Retinal pigment epithelial cell (primary cell): ENCODE measurements at regions not wholly inside any gene's neighbourhood (a gene's known extent, or its start where the extent isn't known, plus 50 kb on each side); places are given as distances from the start of the nearest gene placed in this dataset.

Source experiments
- DNase-seq: peaks from one replicate; pipeline ENCODE4 v3.0.0-alpha.2; 2010; ENCODE audit warnings: low read depth
- H3K4me3 ChIP-seq: 2 replicates; pipeline ENCODE4 v1.5.1; 2011; ENCODE audit warnings: mild to moderate bottlenecking, low read length, control low read depth, moderate library complexity
- CTCF ChIP-seq: conservative IDR thresholded peaks from 2 replicates; pipeline ENCODE4 v1.5.1; 2011; ENCODE audit warnings: low read depth, low read length, control low read depth, inconsistent platforms

- TF ChIP-seq CTCF = peak; percentile 92
- no peak for DNase-seq
Measured at GRCh38 chr1:184805667-184806295, 51.1 kb upstream of the EDEM3 start.

More at GRCh38 chr1:184805667-184806295, 51.1 kb upstream of the EDEM3 start:
- no peak overlapping the region for H3K4me3 ChIP-seq
